Mesothelial cell of epicardium (in vitro differentiated cells): ENCODE measurements at regions not wholly inside any gene's neighbourhood (a gene's known extent, or its start where the extent isn't known, plus 50 kb on each side); places are given as distances from the start of the nearest gene placed in this dataset.

Experiments
- DNase-seq, 2 experiments: peaks; one replicate each; pipeline ENCODE4 v3.0.0; 2021; ENCODE audit warnings: low spot score in 2 of 2; ENCODE audit not compliant: unreplicated experiment in 2 of 2
- H3K27ac Mint-ChIP-seq: 2 replicates; pipeline ENCODE4 v1.8.0; 2021; ENCODE audit warnings: mixed read lengths
- H3K27me3 Mint-ChIP-seq: 2 replicates; pipeline ENCODE4 v1.8.0; 2021; ENCODE audit warnings: low read depth, mixed read lengths
- H3K36me3 Mint-ChIP-seq: 2 replicates; pipeline ENCODE4 v1.8.0; 2021; ENCODE audit warnings: mixed read lengths
- H3K4me1 Mint-ChIP-seq: 2 replicates; pipeline ENCODE4 v1.8.0; 2021; ENCODE audit warnings: mixed read lengths
- H3K4me3 Mint-ChIP-seq: 2 replicates; pipeline ENCODE4 v1.8.0; 2021; ENCODE audit warnings: mild to moderate bottlenecking, moderate library complexity, mixed read lengths
- H3K9me3 Mint-ChIP-seq: 2 replicates; pipeline ENCODE4 v1.8.0; 2021; ENCODE audit warnings: mixed read lengths
- TF ChIP-seq, protein P1 (sequence below): fragments of 200-600 bp; sonication (generic); IDR thresholded peaks from one replicate; pipeline ENCODE4 v1.5.0; 2021; ENCODE audit warnings: antibody characterized with exemption; ENCODE audit not compliant: unreplicated experiment

DNA sequence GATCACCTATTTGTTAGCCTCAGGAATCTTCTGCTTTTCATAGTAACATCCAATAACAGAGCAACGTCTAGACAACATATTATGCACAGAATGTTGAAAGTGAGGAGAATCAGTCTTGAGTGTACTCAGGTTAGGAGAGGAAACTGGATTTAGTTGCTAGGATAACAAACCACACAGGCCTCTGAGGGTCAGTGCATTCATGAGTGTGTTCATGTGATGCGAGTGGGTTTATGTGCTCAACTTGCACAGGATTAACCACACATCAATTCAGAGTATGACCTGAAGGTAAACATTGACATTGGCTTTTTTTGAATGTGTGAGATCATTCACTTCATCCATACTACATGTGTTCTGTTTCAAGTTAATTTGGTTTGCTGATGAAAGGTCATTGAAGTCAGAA is 287.6 kb downstream of the DIPK2A start:
- no peaks in the 10 kb centered on the region for H3K27me3 Mint-ChIP-seq
- H3K4me3 Mint-ChIP-seq, result no peak overlapping the region
- DNase-seq, result no peak
- TF ChIP-seq, protein P1, sequence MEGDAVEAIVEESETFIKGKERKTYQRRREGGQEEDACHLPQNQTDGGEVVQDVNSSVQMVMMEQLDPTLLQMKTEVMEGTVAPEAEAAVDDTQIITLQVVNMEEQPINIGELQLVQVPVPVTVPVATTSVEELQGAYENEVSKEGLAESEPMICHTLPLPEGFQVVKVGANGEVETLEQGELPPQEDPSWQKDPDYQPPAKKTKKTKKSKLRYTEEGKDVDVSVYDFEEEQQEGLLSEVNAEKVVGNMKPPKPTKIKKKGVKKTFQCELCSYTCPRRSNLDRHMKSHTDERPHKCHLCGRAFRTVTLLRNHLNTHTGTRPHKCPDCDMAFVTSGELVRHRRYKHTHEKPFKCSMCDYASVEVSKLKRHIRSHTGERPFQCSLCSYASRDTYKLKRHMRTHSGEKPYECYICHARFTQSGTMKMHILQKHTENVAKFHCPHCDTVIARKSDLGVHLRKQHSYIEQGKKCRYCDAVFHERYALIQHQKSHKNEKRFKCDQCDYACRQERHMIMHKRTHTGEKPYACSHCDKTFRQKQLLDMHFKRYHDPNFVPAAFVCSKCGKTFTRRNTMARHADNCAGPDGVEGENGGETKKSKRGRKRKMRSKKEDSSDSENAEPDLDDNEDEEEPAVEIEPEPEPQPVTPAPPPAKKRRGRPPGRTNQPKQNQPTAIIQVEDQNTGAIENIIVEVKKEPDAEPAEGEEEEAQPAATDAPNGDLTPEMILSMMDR, result no peak
- H3K9me3 Mint-ChIP-seq, result peaks cover 8% of the 10 kb centered on the region
- no peak overlapping the region for H3K27ac Mint-ChIP-seq
- H3K36me3 Mint-ChIP-seq, result peaks cover 8% of the 10 kb centered on the region
- peaks cover 43% of the 10 kb centered on the region for H3K4me1 Mint-ChIP-seq

DNA sequence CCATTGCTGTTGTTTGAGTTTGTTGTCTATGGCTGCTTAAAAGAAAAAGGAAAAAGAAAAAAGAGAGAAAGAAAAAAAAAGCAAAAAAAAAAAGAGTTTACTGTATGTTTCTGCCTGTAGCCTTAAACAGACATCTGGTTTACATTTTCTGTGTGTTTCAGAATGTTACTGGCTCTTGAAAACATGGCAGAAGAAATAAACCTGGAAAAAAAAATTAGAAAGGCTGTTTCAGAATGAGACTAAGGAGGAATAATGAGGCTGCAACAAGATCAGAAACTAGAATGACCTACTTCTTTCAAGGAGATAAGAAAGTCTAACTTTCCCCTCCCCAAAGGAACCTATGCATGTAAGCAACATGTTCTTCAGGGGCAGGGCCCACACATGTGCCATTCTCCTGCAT is 292.1 kb downstream of the DIPK2A start:
- Mint-ChIP-seq H3K27ac (peak overlapping the region; percentile 71), H3K27me3 (no peaks in the 10 kb centered on the region), H3K4me3 (no peak overlapping the region), H3K36me3 (peaks cover 8% of the 10 kb centered on the region), H3K4me1 (peaks cover 34% of the 10 kb centered on the region), H3K9me3 (peaks cover 8% of the 10 kb centered on the region)
- no peak for DNase-seq
- TF ChIP-seq, protein P1, result no peak

DNA sequence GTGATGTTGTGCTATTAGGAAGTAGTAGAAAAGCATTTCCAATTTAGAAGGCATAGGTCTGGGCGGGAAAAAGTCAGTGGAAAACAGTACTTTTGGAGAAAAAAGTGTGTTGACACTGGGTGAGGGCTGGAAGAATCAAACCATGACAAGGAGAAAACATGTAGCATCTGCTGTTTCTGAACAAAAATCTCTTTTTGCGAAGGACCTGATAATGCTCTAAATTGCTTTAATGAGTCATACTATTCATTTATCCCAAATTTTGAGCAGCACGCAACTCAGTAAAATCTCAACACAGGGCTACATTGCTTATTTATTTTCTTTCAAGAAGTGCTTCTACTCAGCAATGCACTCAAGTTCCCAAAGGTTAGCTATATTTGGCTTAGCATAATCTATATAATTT is 292.7 kb downstream of the DIPK2A start:
- H3K4me1 Mint-ChIP-seq, result peaks cover 34% of the 10 kb centered on the region
- H3K27me3 Mint-ChIP-seq, result no peaks in the 10 kb centered on the region
- no peak for DNase-seq
- H3K4me3 Mint-ChIP-seq, result no peak overlapping the region
- H3K9me3 Mint-ChIP-seq, result peaks cover 8% of the 10 kb centered on the region
- peak overlapping the region; percentile 43 for H3K27ac Mint-ChIP-seq
- TF ChIP-seq, protein P1, result no peak
- peaks cover 8% of the 10 kb centered on the region for H3K36me3 Mint-ChIP-seq

DNA sequence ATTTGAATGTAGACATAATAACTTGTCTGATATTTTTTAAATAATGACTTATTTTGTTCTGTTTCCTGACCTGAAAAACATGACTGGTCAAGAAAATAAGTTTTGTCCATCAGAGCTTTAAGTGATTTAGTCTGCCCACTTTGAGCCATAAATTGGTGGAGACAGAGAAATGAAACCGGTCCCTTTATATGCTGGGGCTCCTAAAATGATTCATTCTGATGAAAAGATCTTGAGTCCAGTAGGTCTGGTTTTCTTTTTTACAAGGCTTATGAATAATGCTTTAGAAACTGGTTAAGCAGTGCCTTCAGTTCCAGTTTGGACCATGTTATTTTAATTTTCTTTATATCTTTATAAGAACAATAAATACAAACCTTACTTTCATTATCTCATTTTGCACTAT is 293.2 kb downstream of the DIPK2A start:
- Mint-ChIP-seq H3K36me3 (peaks cover 8% of the 10 kb centered on the region), H3K4me1 (peaks cover 32% of the 10 kb centered on the region), H3K27ac (peak overlapping the region; percentile 52), H3K4me3 (no peak overlapping the region), H3K9me3 (peaks cover 8% of the 10 kb centered on the region), H3K27me3 (no peaks in the 10 kb centered on the region)
- DNase-seq, result no peak
- TF ChIP-seq, protein P1, result no peak

DNA sequence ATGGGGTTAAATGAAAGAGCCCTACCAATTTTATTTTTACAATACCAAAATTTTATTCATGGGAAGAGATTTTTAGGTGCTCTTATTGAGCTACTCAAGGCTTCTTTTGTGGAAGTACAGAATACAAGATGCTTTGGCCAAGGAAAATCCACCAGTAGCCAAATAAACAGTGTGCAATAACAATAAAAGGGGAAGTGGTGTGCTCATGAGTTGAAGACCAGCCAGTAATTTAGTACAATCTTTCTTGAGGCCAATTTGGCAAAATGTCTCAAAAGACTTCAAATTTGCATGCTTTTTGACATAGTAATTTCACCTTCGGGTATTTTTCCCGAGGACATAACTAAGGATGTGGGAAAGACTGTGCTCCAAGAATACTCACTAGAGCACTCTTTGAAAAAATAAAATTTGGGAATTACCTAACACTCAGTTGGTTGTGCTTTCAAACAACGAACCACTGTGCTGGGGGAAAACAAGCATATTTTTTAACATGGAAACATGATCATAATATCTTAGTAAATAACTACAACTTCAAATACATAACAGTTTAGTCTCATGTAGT is 294.0 kb downstream of the DIPK2A start:
- TF ChIP-seq, protein P1, result no peak
- H3K4me1 Mint-ChIP-seq, result peaks cover 32% of the 10 kb centered on the region
- H3K27ac Mint-ChIP-seq, result no peak overlapping the region
- peaks cover 2% of the 10 kb centered on the region for H3K36me3 Mint-ChIP-seq
- no peak overlapping the region for H3K4me3 Mint-ChIP-seq
- H3K27me3 Mint-ChIP-seq, result no peaks in the 10 kb centered on the region
- no peak for DNase-seq
- peaks cover 2% of the 10 kb centered on the region for H3K9me3 Mint-ChIP-seq

DNA sequence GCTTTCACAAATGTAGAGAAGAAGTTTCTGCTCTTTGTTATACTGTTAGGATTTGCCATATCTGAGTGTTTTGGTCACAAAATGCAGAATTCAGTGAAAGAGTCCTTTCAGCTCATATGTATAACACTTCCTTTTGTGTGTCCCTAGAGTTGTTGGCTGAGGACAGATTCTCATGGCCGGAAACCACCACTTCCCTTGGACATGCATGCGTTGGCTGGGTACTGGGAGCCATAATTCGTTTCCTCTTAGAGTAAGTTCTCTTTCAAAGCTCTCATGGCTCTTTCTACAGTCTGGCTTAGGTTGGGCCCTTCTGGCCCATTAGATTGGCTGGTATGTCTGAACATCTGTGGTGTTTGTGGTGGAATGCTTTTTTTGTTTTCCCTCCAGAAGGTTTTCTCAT is 298.5 kb downstream of the DIPK2A start:
- H3K27ac Mint-ChIP-seq, result no peak overlapping the region
- H3K36me3 Mint-ChIP-seq, result no peaks in the 10 kb centered on the region
- TF ChIP-seq, protein P1, result no peak
- H3K4me1 Mint-ChIP-seq, result peaks cover 42% of the 10 kb centered on the region
- DNase-seq, result no peak
- no peaks in the 10 kb centered on the region for H3K9me3 Mint-ChIP-seq
- H3K27me3 Mint-ChIP-seq, result no peaks in the 10 kb centered on the region
- no peak overlapping the region for H3K4me3 Mint-ChIP-seq
